GM19328 (cell line): ENCODE measurements at regions not wholly inside any gene's neighbourhood (a gene's known extent, or its start where the extent isn't known, plus 50 kb on each side); places are given as distances from the start of the nearest gene placed in this dataset.
"Not testable (repeated sequence)": the region's sequence is repeated elsewhere in the genome, so short reads cannot be mapped to it uniquely, and the experiment has no call there.

Source experiments
- ATAC-seq: cut with Tn5 transposase; IDR thresholded peaks from one replicate; pipeline ENCODE4 v1.9.1; 2021; ENCODE audit warnings: mild to moderate bottlenecking, moderate library complexity; ENCODE audit not compliant: unreplicated experiment

DNA sequence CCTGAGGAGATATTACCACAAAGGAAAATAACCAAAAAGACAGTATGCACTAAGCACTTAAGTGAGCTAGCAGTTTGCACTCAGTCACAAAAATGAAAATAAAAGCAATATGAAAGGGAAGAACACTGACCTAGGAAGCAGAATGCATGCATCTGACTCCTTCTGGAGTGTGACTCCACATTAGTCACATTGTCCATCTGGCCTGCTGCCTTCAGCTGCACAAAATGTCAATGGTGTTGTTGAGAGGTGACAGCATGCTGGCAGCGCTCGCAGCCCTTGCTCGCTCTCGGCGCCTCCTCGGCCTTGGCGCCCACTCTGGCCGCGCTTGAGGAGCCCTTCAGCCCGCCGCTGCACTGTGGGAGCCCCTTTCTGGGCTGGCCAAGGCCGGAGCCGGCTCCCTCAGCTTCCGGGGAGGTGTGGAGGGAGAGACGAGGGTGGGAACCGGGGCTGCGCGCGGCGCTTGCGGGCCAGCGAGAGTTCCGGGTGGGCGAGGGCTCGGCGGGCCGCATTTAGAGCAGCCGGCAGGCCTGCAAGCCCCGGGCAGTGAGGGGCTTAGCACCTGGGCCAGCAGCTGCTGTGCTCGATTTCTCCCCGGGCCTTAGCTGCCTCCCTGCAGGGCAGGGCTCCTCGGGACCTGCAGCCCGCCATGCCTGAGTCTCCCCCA is 874.8 kb downstream of the RAB28 start:
- ATAC-seq: not testable (repeated sequence)

DNA sequence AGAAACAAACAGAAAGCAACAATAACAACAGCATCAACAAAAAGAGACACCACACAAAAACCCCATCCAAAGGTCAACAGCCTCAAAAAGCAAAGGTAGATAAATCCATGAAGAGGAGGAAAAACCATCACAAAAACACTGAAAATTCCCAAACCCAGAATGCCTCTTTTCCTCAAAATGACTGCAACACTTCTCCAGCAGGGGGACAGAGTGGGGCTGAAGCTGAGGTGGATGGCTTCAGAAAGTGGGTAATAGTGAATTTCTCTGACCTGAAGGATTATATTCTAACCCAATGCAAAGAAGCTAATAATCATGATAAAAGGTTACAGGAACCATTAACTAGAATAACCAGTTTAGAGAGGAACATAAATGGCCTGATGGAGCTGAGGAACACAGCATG is 888.2 kb downstream of the RAB28 start:
- no peak for ATAC-seq

DNA sequence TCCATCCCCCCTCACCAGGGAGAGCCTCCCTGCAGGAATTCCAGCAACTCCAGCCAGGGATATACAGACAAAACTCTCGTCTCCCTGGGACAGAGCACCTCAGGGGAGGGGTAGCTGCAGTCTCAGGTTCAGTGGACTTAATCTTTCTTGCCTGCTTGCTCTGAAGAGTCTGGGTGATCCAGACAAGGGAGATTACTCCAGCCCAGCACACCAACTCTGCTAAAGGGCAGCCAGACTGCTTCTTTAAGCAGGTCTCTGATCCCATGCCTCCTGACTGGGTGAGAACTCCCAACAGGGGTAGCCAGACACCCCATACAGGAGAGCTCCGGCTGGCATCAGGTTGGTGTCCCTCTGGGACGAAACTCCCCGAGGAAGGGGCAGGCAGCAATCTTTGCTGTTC is 888.7 kb downstream of the RAB28 start:
- ATAC-seq: no peak

DNA sequence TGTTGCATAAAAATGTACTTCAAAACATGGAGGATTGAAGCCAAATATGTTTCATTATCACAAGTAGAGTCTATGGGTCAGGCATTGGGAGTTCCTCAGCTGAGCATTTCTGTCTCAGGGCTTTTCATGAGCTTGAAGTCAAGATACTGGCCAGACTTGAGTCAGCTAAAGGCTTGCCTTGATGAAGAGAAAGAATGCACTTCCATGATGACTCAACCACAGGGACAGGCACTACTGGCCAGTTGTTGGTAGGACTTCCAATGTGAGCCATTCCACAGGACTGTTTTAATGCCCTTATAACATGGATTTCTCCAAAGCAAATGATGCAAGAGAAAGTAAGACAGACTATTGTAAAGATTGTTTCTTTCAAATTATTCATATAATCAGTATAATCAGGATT is 895.6 kb downstream of the RAB28 start:
- no peak for ATAC-seq

DNA sequence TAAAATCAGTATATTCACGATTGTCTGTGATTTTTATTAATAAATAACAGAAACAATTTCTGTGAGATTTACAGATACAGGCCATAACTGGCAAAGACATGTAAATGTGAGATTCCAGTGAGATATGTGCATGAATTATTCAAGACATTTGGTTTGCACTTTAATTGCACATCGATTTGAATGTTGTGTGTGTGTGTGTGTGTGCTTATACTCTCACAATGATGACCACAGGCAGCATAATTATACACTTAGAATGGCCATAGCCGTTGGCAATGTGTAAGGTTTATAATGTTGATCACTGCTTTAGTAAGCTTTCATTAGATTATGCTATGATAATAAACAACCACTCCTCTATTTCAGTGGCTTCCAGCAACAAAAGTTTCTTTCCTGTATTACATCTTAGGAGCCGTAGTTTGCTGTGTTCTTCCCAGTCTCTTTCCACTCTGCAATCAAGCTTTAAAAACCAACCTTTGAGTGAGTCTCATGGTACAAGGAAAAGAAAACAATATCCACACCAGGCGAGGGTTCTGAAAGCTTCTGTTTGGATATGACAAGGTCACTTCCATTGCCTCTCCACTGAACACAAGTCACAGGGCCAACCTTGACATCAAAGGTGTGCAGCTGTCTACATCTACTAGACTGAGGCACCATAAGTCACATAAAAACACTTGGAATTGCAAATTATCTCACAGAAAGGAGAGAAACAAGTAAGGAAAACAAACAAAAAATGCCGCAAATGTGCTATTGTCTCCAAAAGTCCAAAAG is 897.7 kb downstream of the RAB28 start:
- ATAC-seq: no peak

DNA sequence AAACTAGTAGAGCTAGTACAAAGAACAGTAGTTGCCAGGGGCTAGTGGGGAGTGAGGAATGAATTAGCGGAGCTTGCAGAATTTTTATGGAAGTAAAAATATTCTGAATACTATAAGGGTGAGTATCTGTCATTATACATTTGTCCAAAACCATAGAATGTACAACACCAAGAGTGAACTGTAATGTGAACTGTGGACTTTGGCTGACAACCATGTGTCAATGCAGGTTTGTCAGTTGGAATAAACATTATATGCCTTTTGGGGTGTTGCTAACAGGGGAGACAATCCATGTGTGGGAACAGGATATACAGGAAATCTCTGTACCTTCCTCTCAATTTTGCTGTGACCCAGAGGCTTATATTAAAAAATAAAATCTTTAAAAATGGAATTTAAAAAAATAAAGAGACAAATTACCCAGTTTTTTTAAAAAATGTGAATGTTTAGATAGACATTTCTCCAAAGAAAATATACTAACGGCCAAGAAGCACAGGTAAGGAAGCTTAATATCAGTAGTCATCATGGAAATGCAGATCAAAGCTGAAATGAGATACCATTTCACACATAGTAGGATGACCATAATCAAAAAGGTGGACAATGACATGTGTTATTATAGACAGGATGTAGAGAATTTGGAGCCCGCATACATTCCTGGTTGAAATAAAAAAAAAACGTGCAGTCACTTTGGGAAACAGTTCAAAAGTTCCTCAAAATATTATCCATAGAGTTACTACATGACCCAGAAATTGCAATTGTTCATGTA is 899.8 kb downstream of the RAB28 start:
- no peak for ATAC-seq

DNA sequence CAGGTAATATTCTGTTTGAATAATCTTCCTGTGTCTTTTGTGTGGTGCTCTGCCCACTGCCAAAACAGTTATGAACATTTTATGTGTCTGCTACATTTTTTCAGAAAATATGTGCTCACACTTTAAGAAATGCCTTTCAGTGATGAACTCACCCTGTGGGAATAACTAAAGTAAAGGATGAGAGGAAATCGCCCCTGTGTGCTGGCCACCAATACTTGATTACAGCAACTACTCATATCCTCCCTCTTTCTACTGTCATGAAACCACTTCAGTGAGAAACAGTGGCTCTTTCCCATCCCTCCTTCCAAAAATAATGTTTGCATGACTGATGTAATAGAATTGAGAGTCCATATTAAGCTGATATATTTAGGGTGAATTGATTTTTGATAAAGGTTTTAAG is 900.9 kb downstream of the RAB28 start:
- no peak for ATAC-seq

DNA sequence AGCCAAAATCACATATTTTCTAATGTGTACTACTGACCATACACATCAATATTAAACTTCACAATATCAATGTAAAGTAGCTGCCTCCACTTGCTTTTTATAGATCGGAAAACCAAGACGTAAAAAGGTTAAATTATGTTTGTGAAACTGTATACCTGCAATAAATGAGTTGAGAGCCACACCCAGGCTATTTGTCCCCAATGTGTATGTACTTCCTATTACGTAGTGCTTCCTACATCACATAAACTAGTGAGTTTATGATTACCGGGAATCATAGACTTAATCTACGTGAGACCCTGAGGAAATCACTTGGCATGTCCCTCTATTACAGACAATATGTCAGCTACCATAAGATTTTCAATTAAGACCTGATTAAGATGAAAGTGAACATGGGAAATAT is 903.4 kb downstream of the RAB28 start:
- no peak for ATAC-seq

DNA sequence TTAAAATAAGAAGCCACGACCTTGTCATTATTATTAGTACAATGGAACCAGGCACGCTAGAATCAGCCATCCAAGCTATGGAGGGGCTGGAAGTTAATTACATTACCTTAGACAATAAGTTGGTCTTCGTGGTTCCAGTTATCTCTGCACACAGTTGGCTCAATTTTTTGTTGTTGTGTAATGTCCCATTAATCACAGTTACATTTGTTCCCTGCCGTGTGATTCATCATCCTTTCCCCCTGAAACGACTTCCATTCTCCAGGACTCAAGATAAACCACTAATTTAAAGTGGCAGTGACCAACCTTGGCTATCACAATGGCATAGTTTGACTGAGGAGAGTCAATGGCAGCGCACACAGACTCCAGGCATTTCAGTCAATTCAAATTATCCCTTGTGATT is 905.0 kb downstream of the RAB28 start:
- ATAC-seq: no peak

DNA sequence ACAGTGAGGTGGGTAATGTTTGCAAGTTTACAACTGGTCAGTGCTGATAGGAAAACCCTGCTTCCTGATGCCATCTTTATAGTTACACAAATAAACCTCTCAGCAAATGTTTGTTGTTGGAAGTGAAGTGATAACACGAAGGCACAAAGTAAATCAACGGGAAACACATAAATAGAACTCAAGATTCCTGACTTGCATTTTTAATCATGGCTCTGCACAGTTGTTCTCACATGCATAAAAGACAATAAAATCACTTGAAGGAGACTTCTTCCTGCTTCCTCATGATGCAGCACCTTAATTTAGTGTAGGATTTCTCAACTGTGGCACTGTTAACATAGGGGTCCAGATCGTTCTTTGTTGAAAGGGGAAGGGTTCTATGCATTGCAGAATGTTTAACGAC is 907.7 kb downstream of the RAB28 start:
- ATAC-seq: no peak

DNA sequence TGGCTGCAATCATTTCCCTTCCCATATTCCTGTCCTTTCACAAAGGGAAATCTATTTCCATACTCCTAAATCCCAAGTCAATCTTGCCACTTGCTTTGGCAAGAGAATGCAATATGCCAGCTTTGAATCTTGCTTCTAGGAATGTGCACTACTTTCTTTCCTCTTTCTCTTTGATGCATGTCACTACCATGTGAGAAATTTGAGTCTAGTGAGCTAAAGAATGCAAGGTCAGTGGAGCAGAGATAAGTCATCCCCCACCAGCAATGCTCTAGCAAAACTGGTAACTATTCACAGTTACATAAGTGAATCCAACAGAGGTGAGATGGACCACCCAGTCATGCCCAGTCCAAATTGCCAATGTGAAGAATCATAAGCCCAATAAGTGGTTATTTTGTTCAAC is 910.4 kb downstream of the RAB28 start:
- no peak for ATAC-seq

DNA sequence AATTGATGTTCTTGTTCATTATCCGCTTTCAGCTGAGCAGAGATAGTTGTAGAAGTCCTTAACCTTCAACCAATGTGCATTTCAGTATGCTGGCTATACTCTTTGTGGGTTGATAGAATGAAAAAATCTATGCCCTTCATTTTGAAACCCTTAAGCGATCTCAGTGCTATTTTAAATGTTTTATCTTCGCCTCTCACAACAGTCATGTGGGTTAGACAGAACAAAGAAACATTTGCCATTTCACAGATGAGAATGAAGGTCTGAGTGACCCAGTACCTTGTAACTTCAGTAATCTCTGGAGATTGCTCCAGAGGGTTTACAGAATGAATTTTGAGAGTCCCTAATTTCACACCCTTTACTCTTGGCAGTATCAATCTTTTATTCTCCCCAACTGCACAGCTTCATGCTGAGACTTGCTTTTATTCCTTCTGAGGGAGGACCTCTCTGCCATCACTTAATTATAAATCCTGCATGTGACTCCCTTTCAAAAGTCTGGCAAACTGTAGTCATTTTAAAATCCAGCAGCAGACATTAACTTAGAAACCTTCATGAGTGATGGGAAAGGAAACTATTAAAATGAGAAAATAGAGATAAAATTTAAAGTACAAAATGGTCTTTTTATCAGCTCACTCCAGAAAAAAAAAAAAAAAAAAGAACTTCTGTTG is 921.5 kb downstream of the RAB28 start:
- no peak for ATAC-seq

DNA sequence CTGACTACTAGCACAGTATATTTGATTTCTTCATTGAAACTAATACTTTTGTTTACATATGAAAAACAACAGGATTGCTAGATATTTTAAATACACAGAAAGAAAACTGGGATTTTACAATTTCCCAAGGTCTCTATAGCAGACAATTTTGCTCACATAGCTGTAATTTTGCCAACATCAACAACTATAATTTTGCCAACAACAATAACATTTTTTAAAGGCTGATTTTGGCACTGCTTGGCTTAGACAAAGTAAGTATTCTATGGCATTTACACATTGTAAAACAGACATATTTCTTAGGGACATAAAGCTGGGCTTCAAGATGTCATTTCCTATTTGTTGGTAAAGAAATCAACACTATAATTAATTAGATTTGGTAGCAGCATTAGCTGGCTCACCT is 922.1 kb downstream of the RAB28 start:
- ATAC-seq: no peak

DNA sequence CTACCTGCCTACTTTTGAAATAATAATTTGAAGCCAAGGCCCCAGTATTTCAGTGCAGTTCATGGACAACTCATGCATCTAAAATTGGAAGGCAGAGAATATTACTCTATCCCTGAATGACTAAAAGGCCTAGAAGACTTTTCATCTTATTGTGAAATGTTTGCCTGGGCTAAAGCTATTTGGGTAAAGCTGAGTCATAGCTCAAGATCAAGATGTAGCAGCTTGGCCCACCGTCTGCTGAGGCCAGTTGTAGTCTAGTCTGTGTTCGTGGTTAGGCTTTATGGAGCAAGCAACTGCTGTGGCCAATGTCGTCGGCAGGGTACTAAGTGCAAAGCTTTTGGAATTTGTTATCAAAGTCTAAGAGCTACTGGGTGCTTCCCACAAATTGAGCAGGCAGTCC is 929.1 kb downstream of the RAB28 start:
- ATAC-seq: no peak

DNA sequence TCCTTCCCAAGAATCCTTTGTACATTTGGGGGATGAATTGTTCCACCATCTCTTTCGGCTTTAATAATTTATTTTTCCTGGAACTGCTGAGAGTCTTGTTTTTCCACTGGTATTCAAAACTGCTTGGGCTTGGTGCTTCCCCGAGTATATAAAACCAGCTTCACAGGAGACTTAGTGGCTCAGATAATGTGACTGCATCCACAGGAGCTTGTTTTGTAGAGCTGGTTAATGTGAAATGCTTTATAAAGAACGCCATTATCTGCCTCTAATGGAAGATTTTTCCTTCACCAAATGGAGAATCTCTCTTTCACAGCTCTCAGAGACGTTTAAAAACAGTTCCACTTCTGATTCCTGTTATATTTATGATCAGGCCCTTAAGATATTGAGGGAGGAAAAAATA is 935.5 kb downstream of the RAB28 start:
- no peak for ATAC-seq

DNA sequence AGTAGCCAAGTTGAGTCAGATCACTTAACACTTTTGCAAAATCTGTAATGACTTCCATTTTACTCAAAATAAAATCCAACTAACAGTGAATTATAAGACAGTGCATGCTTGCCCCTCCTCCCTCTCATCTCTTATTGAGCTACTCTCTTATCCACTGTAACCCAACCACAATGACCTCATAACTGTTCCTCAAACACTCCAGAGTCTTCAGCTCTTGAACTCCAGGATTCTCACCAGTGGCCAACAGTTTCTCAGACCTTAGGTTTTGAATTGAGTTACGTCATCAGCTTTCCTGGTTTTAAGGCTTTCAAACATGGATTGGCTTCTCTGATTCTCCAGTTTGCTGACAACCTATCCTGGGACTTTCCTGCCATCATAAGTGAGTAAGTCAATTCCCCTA is 938.3 kb downstream of the RAB28 start:
- ATAC-seq: no peak

DNA sequence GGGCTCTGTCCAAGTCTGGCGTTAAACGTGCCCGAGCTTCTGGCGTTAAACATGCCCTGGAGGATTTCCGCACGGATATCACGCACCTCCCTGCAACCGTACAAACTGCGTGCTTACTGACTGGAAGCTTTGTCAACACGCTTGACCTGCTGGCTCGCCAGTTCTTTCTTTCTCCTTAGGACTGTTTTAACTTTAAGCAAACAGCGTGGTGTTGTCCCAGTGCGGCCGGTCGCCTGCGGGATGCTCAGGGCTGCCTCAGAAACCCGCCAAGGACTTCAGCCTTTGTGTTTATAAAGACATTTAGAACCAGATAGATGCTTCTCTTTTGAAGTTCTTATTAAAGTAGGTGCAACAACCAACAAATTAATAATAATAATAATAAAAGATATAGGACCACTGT is 946.0 kb downstream of the RAB28 start:
- no peak for ATAC-seq

DNA sequence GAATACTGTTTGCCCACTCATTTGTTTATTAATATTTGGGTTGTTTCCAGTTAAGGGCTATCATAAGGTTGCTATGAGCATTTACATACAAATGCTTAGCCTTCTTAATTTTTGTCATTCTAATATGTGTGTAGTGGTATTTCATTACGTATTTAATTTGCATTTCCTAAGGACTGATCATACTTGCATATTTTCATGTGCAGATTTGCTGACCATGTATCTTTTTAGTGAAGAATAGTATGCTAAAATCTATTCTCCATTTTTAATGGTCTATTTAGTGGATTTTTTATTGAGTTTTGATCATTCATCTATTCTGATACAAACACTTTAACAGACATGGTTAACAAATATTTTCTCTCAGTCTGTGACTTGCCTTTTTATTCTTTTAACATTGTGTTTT is 949.5 kb downstream of the RAB28 start:
- no peak for ATAC-seq

DNA sequence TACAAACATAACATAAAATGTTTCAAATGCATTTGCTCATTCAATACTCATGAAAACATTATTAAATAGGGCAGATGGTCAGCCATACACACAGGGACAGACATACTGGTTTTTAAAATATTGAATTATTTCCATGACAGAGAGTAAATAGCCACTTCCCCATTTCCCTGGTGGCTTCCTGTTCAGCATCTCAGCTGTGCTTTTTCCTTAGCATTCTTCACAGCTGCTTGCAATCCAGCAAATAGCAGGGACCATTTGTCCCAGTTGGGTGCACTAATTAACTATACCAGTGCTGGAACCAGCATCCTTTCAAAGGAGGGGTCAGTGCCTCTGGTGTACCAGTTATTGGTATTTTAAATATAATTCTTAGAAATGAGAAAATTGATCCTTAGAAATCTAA is 964.7 kb downstream of the RAB28 start:
- ATAC-seq: no peak

DNA sequence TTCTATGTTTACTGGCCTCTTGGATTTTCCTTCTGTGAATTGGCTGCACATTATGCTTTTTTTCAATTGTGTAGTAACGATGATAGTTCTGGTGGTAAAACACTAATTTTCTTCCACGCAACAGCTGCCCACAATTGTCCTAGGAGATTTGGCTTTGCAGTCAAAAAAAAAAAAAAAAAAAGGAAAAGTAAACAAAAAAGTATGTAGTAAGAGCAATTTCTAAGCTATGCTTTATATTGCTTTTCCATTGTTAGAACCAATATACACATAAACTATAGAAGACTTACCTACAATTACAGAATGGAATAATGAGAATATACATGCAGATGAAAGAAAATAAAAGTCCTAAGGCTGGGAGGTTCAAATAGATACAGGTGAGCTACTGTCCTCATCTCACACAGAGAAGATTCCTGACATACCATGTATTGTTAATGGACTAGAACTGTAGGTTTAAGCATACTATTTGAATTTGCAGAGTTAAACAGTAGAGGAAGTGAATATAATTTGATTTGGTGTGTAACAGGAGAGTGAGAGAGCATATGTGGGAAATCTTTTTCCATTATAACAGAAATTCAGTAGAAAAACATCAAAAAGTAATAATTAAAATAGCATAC is 976.2 kb downstream of the RAB28 start:
- ATAC-seq: no peak

DNA sequence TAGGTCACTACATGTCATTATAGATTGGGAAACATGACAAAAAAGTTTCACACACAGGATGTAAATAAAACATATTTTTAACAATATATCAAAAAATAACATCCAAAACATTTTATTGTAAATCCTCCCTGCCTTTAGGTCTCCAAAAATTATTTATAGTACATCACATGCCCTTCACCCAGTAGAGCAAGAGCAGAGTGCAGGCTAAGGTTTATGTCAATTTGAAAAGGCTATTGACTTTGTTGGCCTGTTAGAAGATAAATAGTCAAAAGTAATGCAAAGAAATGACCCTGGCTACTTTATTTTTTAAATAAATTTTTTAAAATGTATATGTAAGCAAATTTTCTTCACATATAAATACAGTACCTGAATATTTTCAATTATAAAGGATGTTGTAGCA is 983.7 kb downstream of the RAB28 start:
- ATAC-seq: no peak
